T-cell (primary cell): ENCODE measurements at regions not wholly inside any gene's neighbourhood (a gene's known extent, or its start where the extent isn't known, plus 50 kb on each side); places are given as distances from the start of the nearest gene placed in this dataset.

Experiments used
- ATAC-seq, 4 experiments: fragments of 200-7000 bp in 3 of 4; fragments of 150-1000 bp in 1 of 4; cut with Tn5 transposase; replicated peaks in 1 of 4; 1 replicate in 3 of 4; 2 replicates in 1 of 4; pipeline ENCODE4 v1.10.0; 2021; ENCODE audit warnings: moderate library complexity in 3 of 4, mild to moderate bottlenecking in 2 of 4, moderate number of reproducible peaks in 1 of 4
- CTCF ChIA-PET, 2 donors: fragments of 300-600 bp; sonication (Branson Sonifier 250); formaldehyde crosslinking; loops; one replicate each; lab custom pipeline; 2022; ENCODE audit warnings: antibody characterized with exemption in 2 of 2; lab: Charles Lee
- POLR2A ChIA-PET, 2 donors: fragments of 300-600 bp; sonication (Branson Sonifier 250); formaldehyde crosslinking; loops; one replicate each; lab custom pipeline; 2022; ENCODE audit warnings: antibody characterized with exemption in 2 of 2; lab: Charles Lee
- DNase-seq, 35 experiments: peaks; one replicate each; pipeline versions ENCODE4 v3.0.0 to v3.0.0-alpha.2; 2013 to 2023
- H3K27ac ChIP-seq: one replicate; pipeline ENCODE4 v1.5.1; 2013; ENCODE audit warnings: low read length
- H3K27me3 ChIP-seq, 2 experiments: replicated peaks in 1 of 2; 1 replicate in 1 of 2; 2 replicates in 1 of 2; pipeline versions ENCODE4 v1.6.1 to v1.7.0; 2013; ENCODE audit warnings: low read length in 1 of 2, mixed read lengths in 1 of 2; ENCODE audit not compliant: control insufficient read depth in 2 of 2, insufficient read depth in 2 of 2; ENCODE audit errors: extremely low read depth in 1 of 2
- H3K36me3 ChIP-seq, 2 donors: 1 replicate in 1 of 2; 2 replicates in 1 of 2; pipeline versions ENCODE4 v1.6.1 to v1.7.0; 2013; ENCODE audit warnings: low read length in 1 of 2; ENCODE audit not compliant: control insufficient read depth in 2 of 2, insufficient read depth in 1 of 2; ENCODE audit errors: extremely low read depth in 1 of 2
- H3K4me1 ChIP-seq, 2 experiments: 1 replicate in 1 of 2; 2 replicates in 1 of 2; pipeline versions ENCODE4 v1.6.1 to v1.7.0; 2013; ENCODE audit warnings: low read length in 2 of 2, mixed read lengths in 1 of 2; ENCODE audit not compliant: insufficient read depth in 2 of 2, control insufficient read depth in 1 of 2; ENCODE audit errors: extremely low read depth in 1 of 2
- H3K4me3 ChIP-seq, 2 donors: 1 replicate in 1 of 2; 2 replicates in 1 of 2; pipeline versions ENCODE4 v1.5.1 to v1.7.0; 2013; ENCODE audit warnings: mild to moderate bottlenecking in 2 of 2, low read length in 1 of 2, moderate library complexity in 1 of 2; ENCODE audit not compliant: control insufficient read depth in 1 of 2; ENCODE audit errors: extremely low read depth in 1 of 2
- H3K9me3 ChIP-seq: 2 replicates; pipeline ENCODE4 v1.7.0; 2013
- H3K27ac Mint-ChIP-seq, 2 donors: one replicate each; pipeline ENCODE4 v1.8.0; 2020 to 2021; ENCODE audit warnings: mild to moderate bottlenecking in 2 of 2, mixed read lengths in 2 of 2
- H3K27me3 Mint-ChIP-seq, 2 donors: one replicate each; pipeline ENCODE4 v1.8.0; 2021 to 2022; ENCODE audit warnings: mixed read lengths in 2 of 2
- H3K36me3 Mint-ChIP-seq: one replicate; pipeline ENCODE4 v1.8.0; 2021; ENCODE audit warnings: mixed read lengths
- H3K4me1 Mint-ChIP-seq, 3 donors: one replicate each; pipeline ENCODE4 v1.8.0; 2020 to 2022; ENCODE audit warnings: mixed read lengths in 3 of 3, mild to moderate bottlenecking in 1 of 3
- H3K4me3 Mint-ChIP-seq, 3 donors: one replicate each; pipeline ENCODE4 v1.8.0; 2020 to 2022; ENCODE audit warnings: mild to moderate bottlenecking in 3 of 3, mixed read lengths in 3 of 3, moderate library complexity in 3 of 3
- H3K9me3 Mint-ChIP-seq, 3 donors: one replicate each; pipeline ENCODE4 v1.8.0; 2020 to 2022; ENCODE audit warnings: mixed read lengths in 3 of 3
- WGBS: methylation state at CpG from one replicate; pipeline ENCODE4 v1.1.5; 2013; ENCODE audit warnings: missing lambda C conversion rate; ENCODE audit not compliant: insufficient coverage; 5-methylcytosine and 5-hydroxymethylcytosine counted together

GRCh38 chr18:25701821-25702220 is 349.9 kb upstream of the ZNF521 start:
- ATAC-seq (no peak), DNase-seq (no peak)
- Mint-ChIP-seq H3K27ac (no peak overlapping the region), H3K36me3 (no peaks in the 10 kb centered on the region), H3K4me3 (no peak overlapping the region), H3K4me1 (no peaks in the 10 kb centered on the region), H3K27me3 (peaks cover 0 to 3% of the 10 kb centered on the region in 2 donors), H3K9me3 (peaks cover 0 to 3% (median 0%) of the 10 kb centered on the region in 3 donors)
- H3K4me1 ChIP-seq = no peaks in the 10 kb centered on the region
- 80% methylated on average over 1 of the region's 5 CpGs for WGBS
- H3K27ac ChIP-seq = no peak overlapping the region
- no peaks in the 10 kb centered on the region for H3K36me3 ChIP-seq
- H3K27me3 ChIP-seq = no peaks in the 10 kb centered on the region
- POLR2A ChIA-PET = no interaction called here
- no peaks in the 10 kb centered on the region for H3K9me3 ChIP-seq
- CTCF ChIA-PET = no interaction called here
- H3K4me3 ChIP-seq = no peak overlapping the region

DNA sequence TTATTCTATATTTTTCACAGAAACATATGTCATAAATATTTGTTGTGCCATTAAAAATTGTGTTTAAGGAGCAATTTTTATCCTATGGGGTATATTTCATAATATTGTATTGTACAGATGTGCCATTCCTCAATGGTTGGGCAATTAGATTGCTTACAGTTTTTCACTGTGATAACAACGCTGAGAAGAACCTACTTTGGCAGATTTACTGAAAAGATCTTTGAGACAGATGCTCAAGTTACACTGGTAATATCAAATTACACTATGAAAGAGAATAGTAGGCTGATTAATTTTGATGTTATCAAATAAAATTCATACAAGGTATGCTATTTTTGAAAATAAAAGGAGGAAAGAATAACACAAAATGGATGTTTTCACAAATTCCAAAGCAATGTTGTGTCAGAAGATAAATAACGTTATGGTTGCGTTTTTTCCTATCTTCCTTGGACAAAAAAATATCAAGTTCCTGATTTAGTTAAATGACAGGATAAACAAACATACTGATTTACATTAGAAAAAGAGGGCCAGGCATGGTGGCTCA is 335.1 kb upstream of the ZNF521 start:
- Mint-ChIP-seq H3K4me1 (no peaks in the 10 kb centered on the region), H3K27me3 (peaks cover 0 to 2% of the 10 kb centered on the region in 2 donors), H3K4me3 (no peak overlapping the region), H3K36me3 (no peaks in the 10 kb centered on the region), H3K27ac (no peak overlapping the region), H3K9me3 (peaks cover 0 to 3% (median 0%) of the 10 kb centered on the region in 3 donors)
- POLR2A ChIA-PET = no interaction called here
- Histone ChIP-seq H3K27ac (no peak overlapping the region), H3K4me1 (no peaks in the 10 kb centered on the region), H3K36me3 (no peaks in the 10 kb centered on the region), H3K4me3 (no peak overlapping the region), H3K9me3 (no peaks in the 10 kb centered on the region), H3K27me3 (no peaks in the 10 kb centered on the region)
- CTCF ChIA-PET = no interaction called here
- ATAC-seq (no peak), DNase-seq (no peak)
- no CpG with 5 or more reads among the region's 3 CpGs for whole genome bisulfite sequencing

- DNase-seq = no peak
- peaks cover 0 to 3% (median 0%) of the 10 kb centered on the region in 3 donors for H3K9me3 Mint-ChIP-seq
- CTCF ChIA-PET = no interaction called here
- no peaks in the 10 kb centered on the region for H3K36me3 Mint-ChIP-seq
- no peaks in the 10 kb centered on the region for H3K9me3 ChIP-seq
- no peaks in the 10 kb centered on the region for H3K4me1 ChIP-seq
- no peak overlapping the region for H3K27ac ChIP-seq
- 69% methylated on average over 4 of the region's 4 CpGs for WGBS
- H3K4me1 Mint-ChIP-seq = no peaks in the 10 kb centered on the region
- H3K27me3 ChIP-seq = no peaks in the 10 kb centered on the region
- no peak overlapping the region for H3K27ac Mint-ChIP-seq
- POLR2A ChIA-PET = no interaction called here
- no peaks in the 10 kb centered on the region for H3K36me3 ChIP-seq
- H3K4me3 Mint-ChIP-seq = no peak overlapping the region
- H3K27me3 Mint-ChIP-seq = peaks cover 0 to 2% of the 10 kb centered on the region in 2 donors
- no peak for ATAC-seq
- no peak overlapping the region for H3K4me3 ChIP-seq
These were observed 333.1 kb upstream of the ZNF521 start for GRCh38 chr18:25685088-25685487.

GRCh38 chr18:25679491-25679890 is 327.5 kb upstream of the ZNF521 start:
- Mint-ChIP-seq H3K27me3 (no peaks in the 10 kb centered on the region), H3K4me1 (no peaks in the 10 kb centered on the region), H3K9me3 (no peaks in the 10 kb centered on the region), H3K4me3 (no peak overlapping the region), H3K36me3 (no peaks in the 10 kb centered on the region), H3K27ac (no peak overlapping the region)
- WGBS = 68% methylated on average over 2 of the region's 2 CpGs
- ATAC-seq (no peak), DNase-seq (no peak)
- POLR2A ChIA-PET = no interaction called here
- CTCF ChIA-PET = no interaction called here
- H3K9me3 ChIP-seq = no peaks in the 10 kb centered on the region
- H3K4me1 ChIP-seq = no peaks in the 10 kb centered on the region
- no peaks in the 10 kb centered on the region for H3K36me3 ChIP-seq
- no peak overlapping the region for H3K27ac ChIP-seq
- H3K4me3 ChIP-seq = no peak overlapping the region
- no peaks in the 10 kb centered on the region for H3K27me3 ChIP-seq

- H3K9me3 ChIP-seq = no peaks in the 10 kb centered on the region
- ChIA-PET POLR2A (no interaction called here), CTCF (no interaction called here)
- H3K36me3 ChIP-seq = no peaks in the 10 kb centered on the region
- ATAC-seq = no peak
- DNase-seq = no peak
- Mint-ChIP-seq H3K27ac (no peak overlapping the region), H3K27me3 (no peaks in the 10 kb centered on the region), H3K4me1 (no peaks in the 10 kb centered on the region), H3K4me3 (no peak overlapping the region), H3K9me3 (no peaks in the 10 kb centered on the region), H3K36me3 (no peaks in the 10 kb centered on the region)
- H3K27me3 ChIP-seq = no peaks in the 10 kb centered on the region
- no CpG with 5 or more reads among the region's 4 CpGs for whole genome bisulfite sequencing
- no peak overlapping the region for H3K27ac ChIP-seq
- H3K4me3 ChIP-seq = no peak overlapping the region
- H3K4me1 ChIP-seq = no peaks in the 10 kb centered on the region
These were observed 326.3 kb upstream of the ZNF521 start for GRCh38 chr18:25678221-25678620.

DNA sequence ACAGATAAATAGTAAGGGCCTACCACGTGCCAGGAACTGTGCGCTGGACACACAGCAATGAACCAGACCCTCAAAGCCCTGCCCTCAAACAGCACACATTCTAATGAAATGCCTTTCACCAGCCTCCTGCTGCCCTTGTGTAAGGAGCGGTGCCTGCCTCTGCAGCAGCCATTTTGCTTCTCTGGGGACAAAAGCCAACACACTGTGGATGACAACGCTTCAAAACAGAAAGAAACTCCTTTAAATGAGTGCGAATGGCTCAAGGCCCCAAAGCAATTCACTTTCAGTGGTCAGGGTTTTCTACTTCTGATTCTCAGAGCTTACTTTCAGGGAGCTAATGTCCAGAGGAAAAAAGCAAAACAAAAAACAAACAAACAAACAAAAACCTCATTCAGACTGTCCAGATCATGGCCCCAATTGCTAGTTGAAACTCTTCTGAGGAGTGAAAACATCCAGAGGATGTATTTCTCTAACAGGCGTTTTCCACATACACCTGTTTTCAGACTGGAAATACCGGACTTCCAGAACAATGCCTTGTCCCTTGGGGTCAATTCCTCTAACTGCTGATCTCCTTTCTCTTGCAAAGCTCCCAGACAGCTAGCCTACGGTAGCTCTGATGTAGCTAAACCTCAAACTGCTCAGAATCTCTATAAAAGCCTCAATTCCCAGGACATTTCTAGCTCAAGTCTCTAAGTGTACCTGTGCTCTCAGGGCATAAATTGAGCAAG is 323.3 kb upstream of the ZNF521 start:
- H3K4me3 ChIP-seq = no peak overlapping the region
- H3K27ac Mint-ChIP-seq = no peak overlapping the region
- 84% methylated on average over 7 of the region's 8 CpGs for WGBS
- no peaks in the 10 kb centered on the region for H3K4me1 Mint-ChIP-seq
- no peaks in the 10 kb centered on the region for H3K4me1 ChIP-seq
- H3K4me3 Mint-ChIP-seq = no peak overlapping the region
- no peaks in the 10 kb centered on the region for H3K27me3 Mint-ChIP-seq
- ChIA-PET POLR2A (no interaction called here), CTCF (no interaction called here)
- DNase-seq (no peak), ATAC-seq (no peak)
- no peaks in the 10 kb centered on the region for H3K9me3 ChIP-seq
- no peaks in the 10 kb centered on the region for H3K9me3 Mint-ChIP-seq
- H3K36me3 ChIP-seq = no peaks in the 10 kb centered on the region
- H3K27ac ChIP-seq = no peak overlapping the region
- H3K27me3 ChIP-seq = no peaks in the 10 kb centered on the region
- H3K36me3 Mint-ChIP-seq = no peaks in the 10 kb centered on the region
